ENCODE measurements at regions not wholly inside any gene's neighbourhood (a gene's known extent, or its start where the extent isn't known, plus 50 kb on each side); places are given as distances from the start of the nearest gene placed in this dataset.

DNA sequence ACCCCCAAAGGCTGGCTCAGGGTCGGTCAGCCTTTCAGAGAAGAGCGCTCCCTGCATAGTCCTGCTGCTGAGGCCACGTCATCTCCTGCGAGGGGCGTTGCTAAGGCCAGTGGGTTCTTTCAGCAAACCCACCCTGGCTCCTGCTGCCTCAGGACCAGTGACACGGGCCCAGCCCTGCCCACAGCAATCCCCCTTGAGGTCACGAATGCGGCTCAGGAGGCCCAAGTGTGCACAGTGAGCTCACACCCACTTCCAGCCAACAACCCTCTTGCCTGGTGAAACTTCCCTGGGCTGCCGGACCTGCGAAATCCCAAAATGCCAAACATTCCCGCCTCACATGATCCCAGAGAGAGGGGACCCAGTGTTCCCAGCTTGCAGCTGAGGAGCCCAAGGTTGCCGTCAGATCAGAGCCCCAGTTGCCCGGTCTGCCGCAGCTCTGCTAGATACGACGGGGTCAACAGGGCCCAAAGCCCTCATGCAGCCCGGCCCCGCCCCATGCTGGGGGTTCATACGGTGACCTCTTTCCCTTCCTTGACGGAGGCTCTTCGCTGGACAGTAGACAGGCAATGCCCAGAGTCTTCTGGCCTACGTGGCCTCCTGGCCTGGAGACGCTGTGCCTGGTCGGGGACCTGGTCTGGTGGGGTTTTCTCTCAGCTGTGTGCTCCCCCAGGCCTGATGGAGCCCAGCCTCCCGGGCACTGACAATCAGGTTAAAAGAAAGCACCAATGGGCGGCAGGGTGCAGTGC lies 116.4 kb upstream of the COL5A1 start:
- ChIA-PET CTCF (no interaction called here), POLR2A (no interaction called here)
- no peak for TF ChIP-seq SP1 (IDR thresholded peaks at IDR 0.05)
- no peak for TF ChIP-seq CTBP1 (IDR thresholded peaks at IDR 0.05; ENCODE audit: borderline replicate concordance)
- no peak for TF ChIP-seq L3MBTL2 (conservative IDR thresholded peaks at IDR 0.05)
- TF ChIP-seq ARNT (IDR thresholded peaks at IDR 0.05): no peak
- no peak for TF ChIP-seq ZNF384 (IDR thresholded peaks at IDR 0.05)
- TF ChIP-seq BHLHE40 (IDR thresholded peaks at IDR 0.05; ENCODE audit: borderline replicate concordance): no peak
- no peak for TF ChIP-seq FOXK2 (IDR thresholded peaks at IDR 0.05)
- TF ChIP-seq TARDBP (IDR thresholded peaks at IDR 0.05): no peak
- TF ChIP-seq LEF1 (IDR thresholded peaks at IDR 0.05; ENCODE audit: borderline replicate concordance): no peak
- no peak for TF ChIP-seq HDGF (IDR thresholded peaks at IDR 0.05; ENCODE audit: borderline replicate concordance)
- TF ChIP-seq, protein P1, sequence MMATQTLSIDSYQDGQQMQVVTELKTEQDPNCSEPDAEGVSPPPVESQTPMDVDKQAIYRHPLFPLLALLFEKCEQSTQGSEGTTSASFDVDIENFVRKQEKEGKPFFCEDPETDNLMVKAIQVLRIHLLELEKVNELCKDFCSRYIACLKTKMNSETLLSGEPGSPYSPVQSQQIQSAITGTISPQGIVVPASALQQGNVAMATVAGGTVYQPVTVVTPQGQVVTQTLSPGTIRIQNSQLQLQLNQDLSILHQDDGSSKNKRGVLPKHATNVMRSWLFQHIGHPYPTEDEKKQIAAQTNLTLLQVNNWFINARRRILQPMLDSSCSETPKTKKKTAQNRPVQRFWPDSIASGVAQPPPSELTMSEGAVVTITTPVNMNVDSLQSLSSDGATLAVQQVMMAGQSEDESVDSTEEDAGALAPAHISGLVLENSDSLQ (IDR thresholded peaks at IDR 0.05): no peak
- TF ChIP-seq NFRKB (IDR thresholded peaks at IDR 0.05): no peak
- TF ChIP-seq ELF4 (IDR thresholded peaks at IDR 0.05): no peak
- TF ChIP-seq SUZ12 (IDR thresholded peaks at IDR 0.05): no peak
- TF ChIP-seq FOXA1 (IDR thresholded peaks at IDR 0.05): no peak
- TF ChIP-seq FOXM1 (IDR thresholded peaks at IDR 0.05; ENCODE audit: borderline replicate concordance): no peak
- DNase-seq (ENCODE audit: extremely low spot score): no peak

DNA sequence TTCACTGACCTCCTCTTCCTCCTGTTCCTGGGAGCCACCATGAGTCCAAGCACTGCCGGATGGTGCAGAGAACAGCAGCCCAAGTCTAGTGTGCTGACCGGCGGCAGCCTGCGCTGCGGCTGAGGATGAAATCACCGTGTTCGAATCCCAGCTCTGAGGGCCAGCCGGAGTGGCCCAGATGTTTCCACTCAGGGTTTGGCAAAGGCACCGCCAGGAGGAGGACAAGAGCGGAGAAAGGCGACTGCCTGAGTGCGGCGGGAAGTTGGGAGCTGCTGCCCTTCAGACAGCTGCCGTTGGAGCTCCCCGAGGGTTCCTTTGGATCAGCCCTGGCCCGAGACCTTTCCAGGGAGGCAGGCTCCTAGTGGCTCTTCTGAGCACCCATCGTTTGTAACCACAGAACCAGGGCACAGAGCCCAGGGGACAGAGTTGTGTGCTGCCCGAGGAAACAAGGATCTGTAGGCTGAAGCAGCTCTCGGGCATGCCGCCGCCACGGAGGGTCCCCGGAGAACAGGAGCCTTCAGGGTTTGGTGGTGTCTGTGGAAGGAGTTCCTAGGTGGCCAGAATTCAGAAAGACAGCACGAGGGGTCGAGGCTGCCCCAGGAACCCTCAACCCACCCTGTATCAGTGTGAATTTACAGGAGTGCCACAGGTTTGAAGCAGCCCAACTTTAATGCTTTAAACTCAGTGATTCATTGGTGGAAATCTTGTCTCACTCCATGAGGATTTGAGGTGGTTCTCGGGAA lies 115.6 kb upstream of the COL5A1 start:
- POLR2A ChIA-PET: no interaction called here
- DNase-seq (ENCODE audit: extremely low spot score): no peak
- CTCF ChIA-PET: no interaction called here
- no peak for TF ChIP-seq ZNF384 (IDR thresholded peaks at IDR 0.05)
- TF ChIP-seq CTBP1 (IDR thresholded peaks at IDR 0.05; ENCODE audit: borderline replicate concordance): no peak
- TF ChIP-seq SP1 (IDR thresholded peaks at IDR 0.05): no peak
- TF ChIP-seq L3MBTL2 (conservative IDR thresholded peaks at IDR 0.05): no peak
- TF ChIP-seq, protein P1 (IDR thresholded peaks at IDR 0.05): no peak
- TF ChIP-seq BHLHE40 (IDR thresholded peaks at IDR 0.05; ENCODE audit: borderline replicate concordance): no peak

DNA sequence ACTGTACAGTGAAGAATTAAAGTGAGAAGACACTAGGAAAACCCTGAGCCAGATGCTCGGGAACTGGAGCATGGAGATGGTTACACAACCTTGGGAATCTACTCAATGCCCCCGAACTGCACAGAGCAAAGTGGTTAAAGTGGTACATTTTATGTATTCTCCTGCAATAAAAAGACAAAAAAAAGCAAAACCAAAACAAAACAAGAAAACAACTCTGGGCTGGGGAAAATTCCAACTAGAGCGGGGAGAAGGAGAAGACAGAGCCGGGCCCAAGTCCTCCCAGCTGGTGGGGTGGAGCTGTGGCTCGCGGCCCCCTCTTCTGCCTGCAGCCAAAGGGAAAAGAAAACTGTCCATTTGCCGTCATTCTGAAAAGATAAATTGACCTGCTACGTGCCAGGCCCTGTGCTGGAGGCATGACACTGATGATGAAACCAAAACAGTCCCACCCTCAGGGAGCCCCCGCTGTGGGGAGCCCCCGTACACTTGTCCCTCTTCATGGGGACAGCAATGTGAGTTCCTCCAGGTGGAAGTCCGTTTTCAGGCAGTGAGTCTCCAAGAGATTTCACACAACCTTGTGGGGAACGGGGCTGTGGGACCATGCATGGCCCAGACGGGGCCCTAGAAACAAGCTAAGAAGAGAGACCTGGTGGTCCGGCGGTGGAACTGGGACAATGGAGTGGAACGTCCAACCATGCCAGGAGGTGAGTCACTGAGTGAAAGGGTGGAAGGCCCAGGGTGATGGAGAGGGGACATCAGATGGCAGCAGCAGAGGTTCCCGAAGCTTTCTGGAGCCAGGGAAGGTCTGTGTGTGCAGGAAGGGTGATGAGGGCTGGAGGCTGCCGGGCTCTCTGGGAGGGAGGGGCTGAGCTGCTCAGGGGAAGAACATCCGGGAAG lies 114.8 kb upstream of the COL5A1 start:
- DNase-seq (ENCODE audit: extremely low spot score): no peak
- no peak for TF ChIP-seq NFRKB (IDR thresholded peaks at IDR 0.05)
- no peak for TF ChIP-seq TARDBP (IDR thresholded peaks at IDR 0.05)
- TF ChIP-seq FOXA1 (IDR thresholded peaks at IDR 0.05): no peak
- TF ChIP-seq CTBP1 (IDR thresholded peaks at IDR 0.05; ENCODE audit: borderline replicate concordance): no peak
- no peak for TF ChIP-seq LEF1 (IDR thresholded peaks at IDR 0.05; ENCODE audit: borderline replicate concordance)
- no peak for TF ChIP-seq HDGF (IDR thresholded peaks at IDR 0.05; ENCODE audit: borderline replicate concordance)
- no peak for TF ChIP-seq L3MBTL2 (conservative IDR thresholded peaks at IDR 0.05)
- TF ChIP-seq FOXM1 (IDR thresholded peaks at IDR 0.05; ENCODE audit: borderline replicate concordance): no peak
- no peak for TF ChIP-seq ELF4 (IDR thresholded peaks at IDR 0.05)
- no peak for TF ChIP-seq ARNT (IDR thresholded peaks at IDR 0.05)
- ChIA-PET POLR2A (no interaction called here), CTCF (no interaction called here)

DNA sequence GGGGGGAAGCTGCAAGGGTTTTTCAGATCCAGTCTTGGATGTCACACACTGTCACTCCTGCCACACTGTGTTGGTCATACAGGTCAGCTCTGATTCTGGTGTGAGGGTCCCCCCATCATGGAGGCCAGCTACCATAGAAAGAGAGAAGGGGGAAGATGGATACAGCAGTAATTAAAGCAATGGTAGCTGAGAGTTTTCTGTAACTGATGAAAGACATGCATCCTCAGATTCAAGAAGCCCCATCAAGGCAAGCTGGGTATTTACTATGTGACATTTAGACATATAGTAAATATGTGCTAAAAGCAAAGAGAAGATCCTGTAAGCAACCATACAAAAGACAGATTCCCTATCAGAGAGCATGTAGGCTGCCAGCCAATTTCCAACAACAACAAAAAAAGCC lies 110.9 kb upstream of the COL5A1 start:
- CTCF ChIA-PET: no interaction called here
- POLR2A ChIA-PET: no interaction called here
- no peak for TF ChIP-seq ZNF384 (IDR thresholded peaks at IDR 0.05)
- TF ChIP-seq FOXK2 (IDR thresholded peaks at IDR 0.05): no peak
- TF ChIP-seq FOXM1 (IDR thresholded peaks at IDR 0.05; ENCODE audit: borderline replicate concordance): no peak
- no peak for TF ChIP-seq NFRKB (IDR thresholded peaks at IDR 0.05)
- no peak for TF ChIP-seq ARNT (IDR thresholded peaks at IDR 0.05)
- TF ChIP-seq HDGF (IDR thresholded peaks at IDR 0.05; ENCODE audit: borderline replicate concordance): no peak
- TF ChIP-seq FOXA1 (IDR thresholded peaks at IDR 0.05): no peak
- TF ChIP-seq SUZ12 (IDR thresholded peaks at IDR 0.05): no peak
- no peak for TF ChIP-seq BHLHE40 (IDR thresholded peaks at IDR 0.05; ENCODE audit: borderline replicate concordance)
- TF ChIP-seq TARDBP (IDR thresholded peaks at IDR 0.05): no peak
- TF ChIP-seq, protein P1 (IDR thresholded peaks at IDR 0.05): no peak
- TF ChIP-seq LEF1 (IDR thresholded peaks at IDR 0.05; ENCODE audit: borderline replicate concordance): no peak
- no peak for TF ChIP-seq CTBP1 (IDR thresholded peaks at IDR 0.05; ENCODE audit: borderline replicate concordance)
- no peak for DNase-seq (ENCODE audit: extremely low spot score)

DNA sequence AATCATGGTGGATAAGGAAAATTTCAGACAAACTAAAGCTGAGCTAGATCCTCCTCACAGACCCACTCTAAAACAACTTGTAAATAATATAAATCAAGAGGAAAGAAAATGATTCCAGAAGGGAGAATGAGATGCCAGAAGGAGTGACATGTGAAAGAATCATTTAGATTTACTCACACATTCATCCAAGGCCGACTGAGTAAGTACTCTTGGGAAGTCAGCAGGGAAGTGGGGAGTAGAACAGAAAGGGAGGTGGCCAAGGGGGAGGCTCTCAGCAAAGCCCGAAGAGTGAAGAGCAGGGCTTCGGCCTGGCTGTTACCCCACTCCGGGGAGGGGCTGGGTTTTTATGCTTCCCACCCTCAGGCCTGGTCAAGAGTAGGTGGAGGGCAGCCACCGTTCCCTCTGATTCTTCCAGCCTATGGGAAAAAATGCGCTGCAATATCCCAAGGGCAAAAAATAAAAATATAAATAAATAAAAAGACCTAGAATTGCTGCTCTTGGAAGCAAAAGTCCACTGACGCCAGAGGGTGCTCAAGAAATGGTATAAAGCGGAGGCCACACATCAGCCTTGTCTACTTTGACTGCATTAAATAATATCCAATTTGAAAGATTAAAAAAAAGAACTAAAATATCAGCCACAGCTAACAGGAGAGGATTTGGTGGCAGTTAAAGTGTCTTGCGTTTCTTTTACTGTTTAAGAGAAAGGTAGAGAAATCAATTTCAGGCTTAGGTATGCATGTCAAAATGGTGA lies 110.2 kb upstream of the COL5A1 start:
- no peak for DNase-seq (ENCODE audit: extremely low spot score)
- TF ChIP-seq SP1 (IDR thresholded peaks at IDR 0.05) (no peak), ZNF384 (IDR thresholded peaks at IDR 0.05) (no peak)
- POLR2A ChIA-PET: no interaction called here
- CTCF ChIA-PET: no interaction called here
